ENCODE measurements at regions not wholly inside any gene's neighbourhood (a gene's known extent, or its start where the extent isn't known, plus 50 kb on each side); places are given as distances from the start of the nearest gene placed in this dataset.
"Not testable (repeated sequence)": the region's sequence is repeated elsewhere in the genome, so short reads cannot be mapped to it uniquely, and the experiment has no call there.

- no peak for DNase-seq (ENCODE audit: low read depth in 2 of 2)
- TF ChIP-seq, protein P1, sequence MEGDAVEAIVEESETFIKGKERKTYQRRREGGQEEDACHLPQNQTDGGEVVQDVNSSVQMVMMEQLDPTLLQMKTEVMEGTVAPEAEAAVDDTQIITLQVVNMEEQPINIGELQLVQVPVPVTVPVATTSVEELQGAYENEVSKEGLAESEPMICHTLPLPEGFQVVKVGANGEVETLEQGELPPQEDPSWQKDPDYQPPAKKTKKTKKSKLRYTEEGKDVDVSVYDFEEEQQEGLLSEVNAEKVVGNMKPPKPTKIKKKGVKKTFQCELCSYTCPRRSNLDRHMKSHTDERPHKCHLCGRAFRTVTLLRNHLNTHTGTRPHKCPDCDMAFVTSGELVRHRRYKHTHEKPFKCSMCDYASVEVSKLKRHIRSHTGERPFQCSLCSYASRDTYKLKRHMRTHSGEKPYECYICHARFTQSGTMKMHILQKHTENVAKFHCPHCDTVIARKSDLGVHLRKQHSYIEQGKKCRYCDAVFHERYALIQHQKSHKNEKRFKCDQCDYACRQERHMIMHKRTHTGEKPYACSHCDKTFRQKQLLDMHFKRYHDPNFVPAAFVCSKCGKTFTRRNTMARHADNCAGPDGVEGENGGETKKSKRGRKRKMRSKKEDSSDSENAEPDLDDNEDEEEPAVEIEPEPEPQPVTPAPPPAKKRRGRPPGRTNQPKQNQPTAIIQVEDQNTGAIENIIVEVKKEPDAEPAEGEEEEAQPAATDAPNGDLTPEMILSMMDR (IDR thresholded peaks at IDR 0.05; ENCODE audit: low read depth, low read length), result no peak
- no peak overlapping the region for H3K4me3 ChIP-seq (replicated peaks in 1 of 2; ENCODE audit: low read depth in 2 of 2, low read length in 2 of 2)
These were observed 125.5 kb upstream of the FAR2 start for GRCh38 chr12:29023436-29024076.

DNA sequence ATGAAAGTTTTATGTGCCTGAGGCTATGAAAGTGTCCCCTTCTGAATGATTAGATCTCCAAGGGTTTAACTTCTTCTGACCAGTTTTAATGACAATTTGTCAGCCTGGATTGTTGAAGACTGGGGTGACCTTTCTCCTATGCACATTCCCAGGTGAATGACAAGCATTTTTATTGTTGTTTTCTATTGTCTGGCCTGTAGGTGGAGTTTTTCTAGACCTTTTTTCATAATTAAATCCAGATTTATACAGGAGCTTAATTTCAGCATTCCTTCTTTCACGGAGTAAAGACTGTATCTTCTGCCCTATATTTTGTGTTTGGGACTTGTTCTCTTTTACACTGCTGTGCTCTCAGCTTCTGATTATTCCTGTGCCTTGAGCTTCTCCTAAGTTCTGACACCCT is 125.0 kb upstream of the FAR2 start:
- TF ChIP-seq, protein P1 (IDR thresholded peaks at IDR 0.05; ENCODE audit: low read depth, low read length), result peak; percentile 5
- H3K4me3 ChIP-seq (replicated peaks in 1 of 2; ENCODE audit: low read depth in 2 of 2, low read length in 2 of 2), result no peak overlapping the region
- peak in 1 of 2 donors; percentile 14 for DNase-seq (ENCODE audit: low read depth in 2 of 2)

DNA sequence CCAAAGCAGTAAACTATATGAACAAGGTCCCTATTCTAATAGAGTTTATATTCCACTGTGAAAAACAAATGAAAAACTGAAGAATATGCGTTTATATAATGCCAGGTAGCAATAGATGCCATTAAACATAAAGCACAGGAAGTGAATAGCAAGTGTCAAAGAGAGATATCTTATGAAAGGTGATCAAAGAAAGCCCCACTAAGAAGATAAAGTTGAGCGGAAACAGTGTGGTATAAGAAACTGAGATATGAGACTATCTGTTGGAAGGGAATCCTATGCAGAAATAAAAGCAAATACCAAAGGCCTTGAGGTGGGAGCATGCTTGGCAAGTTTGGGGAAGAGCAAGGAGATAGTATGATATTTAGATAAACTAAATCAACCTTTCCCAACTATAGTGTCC is 123.1 kb upstream of the FAR2 start:
- TF ChIP-seq, protein P1 (IDR thresholded peaks at IDR 0.05; ENCODE audit: low read depth, low read length), result no peak
- H3K4me3 ChIP-seq (replicated peaks in 1 of 2; ENCODE audit: low read depth in 2 of 2, low read length in 2 of 2), result no peak overlapping the region
- DNase-seq (ENCODE audit: low read depth in 2 of 2), result no peak

- TF ChIP-seq, protein P1 (IDR thresholded peaks at IDR 0.05; ENCODE audit: low read depth, low read length), result no peak
- H3K4me3 ChIP-seq (replicated peaks in 1 of 2; ENCODE audit: low read depth in 2 of 2, low read length in 2 of 2), result no peak overlapping the region
- DNase-seq (ENCODE audit: low read depth in 2 of 2), result no peak
These were observed 122.7 kb upstream of the FAR2 start for GRCh38 chr12:29026419-29026818.

GRCh38 chr12:29029484-29029883 is 119.6 kb upstream of the FAR2 start:
- DNase-seq (ENCODE audit: low read depth in 2 of 2), result not testable (repeated sequence)

GRCh38 chr12:29030006-29030405 is 119.1 kb upstream of the FAR2 start:
- TF ChIP-seq, protein P1 (IDR thresholded peaks at IDR 0.05; ENCODE audit: low read depth, low read length), result no peak
- no peak overlapping the region for H3K4me3 ChIP-seq (replicated peaks in 1 of 2; ENCODE audit: low read depth in 2 of 2, low read length in 2 of 2)
- DNase-seq (ENCODE audit: low read depth in 2 of 2), result no peak

More at GRCh38 chr12:29029484-29029883, 119.6 kb upstream of the FAR2 start:
- not testable (repeated sequence) for H3K4me3 ChIP-seq (replicated peaks in 1 of 2; ENCODE audit: low read depth in 2 of 2, low read length in 2 of 2)

DNA sequence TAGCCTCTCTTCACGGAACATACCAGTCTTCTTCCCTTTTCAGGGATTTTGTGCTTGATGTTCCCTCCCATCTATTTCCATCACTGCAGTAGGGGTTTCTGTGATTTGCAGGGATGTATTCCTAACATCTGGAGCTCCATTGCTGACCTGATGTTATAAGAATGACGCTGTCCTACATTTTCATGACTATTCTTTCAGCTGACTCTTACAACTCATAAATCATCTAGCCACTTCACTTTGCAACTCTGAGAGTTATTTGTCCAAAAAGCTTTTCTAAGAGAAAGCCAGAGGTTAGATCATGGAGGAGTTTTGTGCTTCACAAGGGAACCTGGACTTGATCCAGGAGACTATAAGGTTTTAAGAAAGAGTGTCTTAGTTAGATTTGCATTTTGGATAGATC is 116.6 kb upstream of the FAR2 start:
- TF ChIP-seq, protein P1 (IDR thresholded peaks at IDR 0.05; ENCODE audit: low read depth, low read length), result no peak
- no peak for DNase-seq (ENCODE audit: low read depth in 2 of 2)
- H3K4me3 ChIP-seq (replicated peaks in 1 of 2; ENCODE audit: low read depth in 2 of 2, low read length in 2 of 2), result no peak overlapping the region
